HG03565 (cell line): ENCODE measurements at regions not wholly inside any gene's neighbourhood (a gene's known extent, or its start where the extent isn't known, plus 50 kb on each side); places are given as distances from the start of the nearest gene placed in this dataset.

Experiments used
- ATAC-seq: cut with Tn5 transposase; IDR thresholded peaks from one replicate; pipeline ENCODE4 v1.9.1; 2021; ENCODE audit warnings: mild to moderate bottlenecking, moderate library complexity; ENCODE audit not compliant: unreplicated experiment

DNA sequence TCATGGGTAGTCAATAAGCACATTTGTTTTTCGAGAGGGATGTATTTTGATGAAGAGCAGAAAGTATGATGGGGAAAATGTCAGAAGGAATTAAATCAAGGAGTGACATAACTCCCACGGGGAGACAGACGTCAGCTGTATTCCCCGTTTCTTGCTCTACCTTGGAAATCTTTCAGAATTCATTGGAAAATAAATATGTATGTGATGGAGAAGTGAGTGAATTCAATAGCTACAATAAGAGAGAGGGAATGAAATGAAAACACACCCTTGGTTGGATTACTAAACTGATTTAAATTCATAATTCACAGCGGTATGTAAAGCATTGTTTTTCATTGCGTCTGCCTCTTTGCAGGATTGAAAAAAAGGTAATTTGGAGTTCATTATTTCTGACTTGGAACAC lies 209.7 kb upstream of the KLF4 start:
- no peak for ATAC-seq

DNA sequence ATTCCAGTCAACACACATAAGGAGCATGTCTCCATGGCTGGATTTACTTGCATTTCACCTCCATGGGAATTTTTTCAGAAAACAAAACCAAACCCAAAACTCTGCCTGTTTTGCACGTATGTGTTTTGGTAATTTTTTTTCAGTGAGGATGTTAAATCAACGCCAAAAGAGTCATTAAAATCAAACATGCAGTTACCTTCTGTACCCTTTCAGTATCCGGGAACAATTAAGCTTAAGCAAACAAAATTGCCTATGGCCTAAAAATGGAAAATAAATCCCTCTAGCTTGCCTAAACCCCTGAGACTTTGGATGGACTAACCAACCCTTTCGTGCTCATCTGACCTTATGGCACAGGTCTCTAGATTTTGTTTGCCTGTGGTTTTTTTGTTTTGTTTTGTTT lies 209.2 kb upstream of the KLF4 start:
- ATAC-seq, result no peak

DNA sequence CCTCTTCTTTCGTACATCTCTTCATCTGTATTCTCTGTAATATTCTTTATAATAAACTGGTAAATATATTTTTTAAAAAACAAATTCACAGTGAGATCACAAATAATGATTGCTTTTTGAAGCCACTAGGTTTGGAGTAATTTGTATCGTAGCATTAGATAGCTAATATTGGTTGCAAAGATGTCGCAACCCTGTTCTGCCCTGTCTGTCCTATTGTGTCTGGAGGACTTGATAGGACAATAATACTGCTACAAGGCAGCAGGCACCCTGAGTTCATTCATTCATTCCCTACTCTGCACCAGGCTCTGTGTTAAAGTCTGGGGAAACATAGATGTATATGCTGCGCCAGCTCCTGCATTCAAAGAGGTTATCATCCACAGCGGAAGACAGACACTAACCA lies 206.7 kb upstream of the KLF4 start:
- no peak for ATAC-seq

DNA sequence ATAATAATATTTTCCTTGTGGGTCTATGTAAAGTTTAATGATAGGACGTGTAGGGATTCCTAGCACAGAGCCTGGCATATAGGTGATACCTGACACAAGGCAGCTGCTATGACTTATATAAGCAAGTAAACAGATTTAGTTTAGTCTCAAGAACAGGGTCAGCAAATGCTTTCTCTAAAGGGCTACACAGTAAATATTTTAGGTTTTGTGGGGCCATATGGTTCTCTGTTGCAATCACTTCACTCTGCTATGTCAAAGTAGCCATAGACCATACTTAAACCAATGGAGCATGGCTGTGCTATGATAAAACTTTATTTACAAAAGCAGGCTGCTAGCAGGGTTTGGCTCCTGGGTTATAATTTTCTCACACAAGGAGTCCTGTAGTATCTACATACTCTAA lies 204.8 kb upstream of the KLF4 start:
- ATAC-seq, result no peak

DNA sequence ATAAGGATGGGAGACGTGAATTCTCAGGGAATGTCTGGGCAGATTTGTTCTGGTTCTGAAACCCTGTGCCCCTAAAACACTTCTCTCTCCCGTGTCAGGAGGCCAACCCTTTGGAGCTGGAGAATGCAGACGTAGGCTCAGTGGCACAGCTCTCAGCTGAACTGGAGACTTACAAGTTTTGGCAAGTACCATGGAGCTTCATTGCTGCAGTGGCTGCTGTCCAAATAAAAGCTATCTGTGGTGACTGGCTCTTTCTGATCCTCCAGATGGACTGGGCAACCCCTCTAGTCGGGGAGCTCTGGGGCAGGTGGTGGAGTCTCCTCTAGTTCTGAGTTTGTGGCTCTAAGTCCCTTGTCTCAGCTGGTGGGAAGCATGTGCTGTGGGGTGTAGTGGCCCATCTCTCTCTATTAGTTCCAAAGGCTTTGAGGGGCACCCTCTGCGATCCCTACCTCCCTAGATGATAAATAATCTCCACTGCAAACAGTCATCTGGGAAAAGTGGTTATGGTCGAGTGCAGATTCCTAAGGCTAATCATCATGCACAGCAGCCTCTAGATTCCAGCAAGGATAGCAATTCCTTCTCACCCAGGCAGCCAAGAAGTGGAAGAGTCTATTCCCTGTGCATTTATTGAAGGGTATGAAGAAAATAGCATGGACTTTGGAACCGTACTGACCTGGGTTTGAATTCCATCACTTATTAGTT lies 204.2 kb upstream of the KLF4 start:
- ATAC-seq, result no peak

DNA sequence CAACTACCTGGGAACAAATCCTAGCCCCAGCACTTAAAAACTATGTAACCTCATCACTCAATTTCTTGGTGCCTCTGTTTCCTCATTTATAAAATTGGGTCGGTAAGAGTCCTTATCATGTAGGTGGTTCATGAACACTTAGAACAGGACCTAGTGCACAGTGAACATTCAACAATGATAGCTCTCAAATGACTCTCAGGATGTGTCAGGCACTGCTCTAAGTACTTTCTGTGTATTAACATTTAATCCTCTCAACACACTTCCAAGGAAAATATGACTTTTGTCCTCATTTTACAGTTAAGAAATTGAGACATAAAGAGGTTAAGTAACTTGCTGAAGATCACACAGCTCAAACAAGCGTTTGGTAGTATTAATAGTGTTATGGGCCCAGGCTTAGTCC lies 202.1 kb upstream of the KLF4 start:
- no peak for ATAC-seq

DNA sequence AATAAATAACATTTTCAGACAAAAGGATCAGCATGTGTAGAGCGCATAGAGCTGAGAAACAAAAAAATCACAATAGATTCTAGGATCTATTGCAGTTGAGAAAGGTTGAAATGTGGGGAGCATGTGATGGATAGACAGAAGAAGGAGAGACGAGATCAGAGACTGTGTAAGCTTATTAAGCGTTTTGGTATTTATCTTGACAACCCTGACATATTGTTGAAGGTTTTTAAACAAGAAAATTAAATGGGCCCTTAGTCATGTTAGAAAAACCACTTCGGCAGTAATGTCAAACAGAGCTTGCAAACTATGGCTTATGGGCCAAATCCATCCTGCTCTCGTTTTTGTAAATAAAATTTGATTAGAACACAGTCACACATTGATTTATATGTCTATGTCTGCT lies 200.5 kb upstream of the KLF4 start:
- ATAC-seq, result no peak

DNA sequence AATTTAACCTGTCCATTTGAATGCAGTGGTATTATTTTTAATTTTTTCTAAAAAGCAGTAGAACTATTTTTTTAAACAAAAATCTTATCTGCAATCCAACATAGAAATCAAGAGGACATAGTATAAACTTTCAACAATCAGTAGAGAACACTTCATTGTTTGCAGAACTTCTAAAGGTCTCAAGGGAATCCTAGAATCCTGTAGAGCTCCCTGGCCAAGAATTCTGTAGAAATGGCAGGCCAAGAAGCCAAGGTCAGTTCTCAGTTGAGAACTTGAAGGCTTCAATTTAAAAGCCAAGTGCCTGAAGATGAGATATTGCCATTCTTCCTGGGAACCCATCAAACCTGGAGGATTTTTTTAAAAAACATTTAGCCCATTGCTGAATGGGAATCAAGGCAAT lies 199.2 kb upstream of the KLF4 start:
- ATAC-seq, result no peak

DNA sequence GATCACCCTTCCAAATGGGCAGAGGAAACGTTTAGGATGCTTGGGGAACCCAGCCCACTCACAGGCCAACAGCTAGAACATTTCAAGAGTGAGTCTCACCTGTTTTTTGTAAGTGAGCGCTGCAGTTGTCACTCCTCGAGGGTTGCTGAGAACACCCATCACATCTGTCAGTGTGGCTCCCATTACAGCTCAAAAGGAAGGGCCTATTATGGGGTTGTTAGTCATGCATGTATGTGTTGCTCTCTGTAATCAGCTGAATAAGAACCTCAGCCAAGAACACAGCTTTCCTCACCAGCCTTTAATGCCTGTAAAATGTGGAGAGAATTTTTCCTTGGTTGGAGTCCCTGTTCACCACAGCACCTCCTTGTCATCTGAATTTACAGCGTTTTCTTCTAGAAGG lies 196.3 kb upstream of the KLF4 start:
- no peak for ATAC-seq

DNA sequence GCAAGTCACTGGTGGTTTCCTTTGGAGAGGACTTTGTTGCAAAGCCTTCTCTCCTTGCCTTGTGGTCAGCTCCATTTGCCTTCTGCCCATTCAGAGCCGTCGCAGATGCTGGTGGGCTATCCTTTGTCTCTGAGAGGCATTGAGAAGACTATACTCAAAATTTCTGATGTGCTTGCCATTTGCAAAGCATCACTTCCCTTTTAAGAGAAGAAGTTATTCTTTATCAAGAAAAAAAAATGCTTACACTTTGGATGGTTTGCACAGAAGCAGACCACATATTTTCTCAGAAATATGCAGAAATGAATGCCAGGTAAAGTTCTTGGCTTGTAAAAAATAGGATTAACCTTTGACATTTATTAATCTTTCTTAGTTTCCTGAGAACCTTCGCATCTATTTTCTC lies 195.8 kb upstream of the KLF4 start:
- no peak for ATAC-seq

DNA sequence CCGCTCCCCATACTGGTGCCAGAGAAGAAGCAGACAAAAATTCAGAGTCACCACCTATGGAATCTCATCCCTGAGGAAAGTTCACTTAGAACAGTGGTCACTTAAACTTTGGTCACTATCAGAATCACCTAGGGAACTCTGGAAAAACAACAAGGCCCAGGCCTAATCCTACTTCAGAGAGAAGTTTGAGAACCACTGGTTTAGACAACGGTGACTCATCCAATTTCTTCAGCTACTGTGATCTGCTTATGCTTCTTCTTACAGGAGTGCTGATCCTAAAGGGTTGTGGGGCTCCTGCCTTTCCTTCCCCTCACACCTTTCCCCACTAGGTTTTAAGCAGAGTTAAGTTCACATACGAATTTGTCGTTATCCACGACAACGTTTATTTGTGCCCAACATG lies 194.7 kb upstream of the KLF4 start:
- ATAC-seq, result no peak

DNA sequence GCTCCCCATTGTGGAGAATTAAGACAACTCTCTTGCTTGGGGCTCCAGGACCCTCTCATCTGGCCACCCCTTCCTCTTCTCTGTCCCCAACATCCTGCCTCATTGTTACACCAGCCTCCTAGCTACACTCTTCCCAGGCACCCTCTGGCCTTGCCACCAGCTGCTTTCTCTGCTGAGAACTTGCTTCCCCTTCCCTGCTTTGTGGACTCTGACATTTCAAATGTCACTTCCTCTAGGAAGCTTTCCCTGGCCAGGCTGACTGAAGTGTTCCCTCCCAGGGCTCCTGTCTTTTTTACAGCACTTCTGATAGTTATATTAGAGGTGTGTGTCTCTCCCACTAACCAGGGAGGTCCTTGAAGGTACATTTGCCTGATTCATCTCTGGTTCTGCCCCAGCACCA lies 194.0 kb upstream of the KLF4 start:
- no peak for ATAC-seq

DNA sequence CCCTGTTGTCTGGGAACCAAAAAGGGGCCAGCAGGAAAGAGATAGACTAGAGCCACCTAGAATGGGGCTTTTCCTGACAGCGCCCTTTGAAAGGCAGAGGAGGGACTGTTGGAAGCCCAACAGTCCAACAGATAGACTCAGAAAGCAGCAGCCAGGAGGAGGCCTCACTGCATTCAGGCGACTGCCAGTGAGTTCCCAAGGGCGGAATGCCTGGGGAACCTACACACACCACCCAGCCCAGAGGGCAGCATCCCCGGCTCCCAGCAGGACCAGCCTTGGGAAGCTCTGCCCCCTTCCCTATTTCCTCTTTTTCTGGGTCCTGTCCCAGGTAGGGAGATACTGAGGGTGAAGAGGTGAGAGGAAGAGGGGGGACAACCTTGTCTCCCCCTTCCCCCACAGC lies 192.4 kb upstream of the KLF4 start:
- ATAC-seq, result no peak

DNA sequence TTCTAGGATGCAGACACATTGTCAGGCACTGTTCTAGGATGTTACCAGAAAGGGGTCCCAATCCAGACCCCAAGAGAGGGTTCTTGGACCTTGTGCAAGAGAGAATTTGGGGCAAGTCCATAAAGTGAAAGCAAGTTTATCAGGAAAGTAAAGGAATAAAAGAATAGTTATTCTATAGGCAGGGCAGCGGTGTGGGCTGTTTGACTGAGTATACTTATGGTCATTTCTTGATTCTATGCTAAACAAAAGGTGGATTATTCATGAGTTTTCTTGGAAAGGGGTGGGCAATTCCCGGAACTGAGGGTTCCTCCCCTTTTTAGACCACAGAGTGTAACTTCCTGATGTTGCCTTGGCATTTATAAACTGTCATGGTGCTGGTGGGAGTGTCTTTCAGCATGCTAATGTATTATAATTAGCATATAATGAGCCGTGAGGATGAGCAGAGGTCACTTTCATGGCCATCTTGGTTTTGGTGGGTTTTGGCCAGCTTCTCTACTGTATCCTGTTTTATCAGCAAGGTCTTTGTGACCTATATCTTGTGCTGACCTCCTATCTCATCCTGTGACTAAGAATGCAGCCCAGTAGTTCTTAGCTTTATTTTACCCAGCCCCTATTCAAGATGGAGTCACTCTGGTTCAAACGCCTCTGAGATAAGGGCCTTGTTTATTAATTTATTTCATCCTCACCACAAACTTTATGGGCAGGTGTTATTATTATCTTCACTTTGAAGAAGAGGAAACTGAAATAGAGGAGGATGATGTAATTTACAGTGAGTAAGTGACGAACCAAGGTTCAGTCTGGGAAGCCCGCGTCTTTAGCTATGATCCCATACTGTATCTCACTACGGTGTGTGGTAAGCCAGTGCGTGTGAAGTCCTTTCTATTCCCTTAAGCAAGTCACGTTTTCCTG lies 186.0 kb upstream of the KLF4 start:
- ATAC-seq, result no peak

DNA sequence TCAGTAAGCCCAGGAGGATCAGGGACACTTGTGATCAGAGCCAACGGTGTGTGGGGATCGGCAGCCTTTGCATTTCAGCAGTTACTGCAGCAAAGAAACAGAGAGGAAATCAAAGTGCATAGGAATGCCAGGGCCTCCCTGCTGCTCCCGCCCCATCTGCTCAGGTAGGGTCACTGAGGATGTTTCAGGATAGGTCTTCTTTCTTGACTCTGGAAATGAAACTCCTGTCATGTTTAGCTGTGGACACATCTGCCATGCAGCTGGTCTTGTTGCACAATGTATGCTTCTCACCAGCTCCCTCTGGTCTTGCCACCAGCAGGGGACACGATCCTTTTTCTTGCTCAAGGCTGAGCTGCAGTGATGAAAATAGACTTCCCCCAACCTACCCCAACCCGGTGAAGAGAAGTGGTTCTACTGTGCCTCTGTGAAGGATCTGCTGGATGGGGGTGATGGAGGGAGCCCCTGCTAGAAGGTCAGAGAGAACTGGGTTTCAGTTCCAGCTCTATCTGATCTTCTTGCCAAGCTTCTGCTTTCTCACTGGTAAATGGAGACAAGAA lies 185.2 kb upstream of the KLF4 start:
- ATAC-seq, result no peak

DNA sequence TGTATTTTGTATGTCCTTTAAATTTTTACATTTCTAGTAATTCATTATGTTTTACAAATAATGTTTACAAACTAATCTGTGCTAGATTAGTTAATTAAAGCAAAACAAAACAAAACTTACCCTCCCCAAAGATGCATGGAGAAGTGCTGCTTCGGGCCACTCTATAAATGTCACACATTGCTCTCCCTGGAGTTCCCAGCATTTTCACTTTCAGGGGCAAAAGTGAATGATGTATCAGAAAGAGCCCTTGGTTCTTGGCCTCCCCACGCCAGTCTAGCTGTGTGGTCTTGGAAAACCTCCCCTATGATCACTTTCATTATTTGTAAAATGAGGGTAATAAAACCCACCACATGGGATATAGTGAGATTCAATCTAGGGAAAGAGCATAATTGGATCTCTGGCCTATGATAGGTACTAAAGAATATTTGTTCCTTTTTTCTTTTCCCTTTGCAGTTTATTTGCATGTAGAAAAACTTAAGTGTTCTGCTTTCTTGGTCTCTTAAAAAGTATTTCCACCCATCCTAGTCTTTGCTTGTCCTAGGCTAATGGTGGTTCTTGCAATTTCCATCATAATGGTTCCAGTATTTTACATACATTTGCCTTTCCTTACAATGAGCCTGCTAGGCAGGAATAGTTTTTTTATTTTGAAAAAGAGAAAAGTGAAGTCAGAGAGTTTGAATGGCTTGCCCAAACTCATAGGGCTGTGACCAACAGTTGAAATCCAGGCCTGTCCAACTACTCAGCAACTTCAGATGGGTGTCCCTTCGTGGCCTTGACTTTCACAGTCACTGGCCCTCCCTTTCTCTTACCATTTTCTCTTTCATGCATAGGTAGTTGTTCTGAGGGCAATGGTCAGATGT lies 184.5 kb upstream of the KLF4 start:
- no peak for ATAC-seq

DNA sequence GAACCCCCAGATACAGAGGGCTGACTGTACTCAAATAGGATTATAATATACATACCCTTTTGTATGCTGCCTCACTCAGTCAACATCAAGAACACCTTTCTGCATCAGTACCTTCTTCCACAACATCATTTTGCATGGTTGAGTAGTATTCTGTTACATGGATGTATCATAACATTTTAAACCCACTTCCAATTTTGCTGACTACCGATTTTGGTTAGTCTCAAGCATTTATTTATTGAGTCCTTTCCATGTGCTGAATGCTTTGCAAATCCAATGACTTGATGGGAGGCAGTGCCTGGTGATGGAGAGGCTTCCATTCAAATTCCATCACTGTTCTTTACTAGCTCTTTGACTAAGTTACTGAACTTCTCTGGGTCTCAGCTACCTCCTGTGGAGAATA lies 182.0 kb upstream of the KLF4 start:
- no peak for ATAC-seq

DNA sequence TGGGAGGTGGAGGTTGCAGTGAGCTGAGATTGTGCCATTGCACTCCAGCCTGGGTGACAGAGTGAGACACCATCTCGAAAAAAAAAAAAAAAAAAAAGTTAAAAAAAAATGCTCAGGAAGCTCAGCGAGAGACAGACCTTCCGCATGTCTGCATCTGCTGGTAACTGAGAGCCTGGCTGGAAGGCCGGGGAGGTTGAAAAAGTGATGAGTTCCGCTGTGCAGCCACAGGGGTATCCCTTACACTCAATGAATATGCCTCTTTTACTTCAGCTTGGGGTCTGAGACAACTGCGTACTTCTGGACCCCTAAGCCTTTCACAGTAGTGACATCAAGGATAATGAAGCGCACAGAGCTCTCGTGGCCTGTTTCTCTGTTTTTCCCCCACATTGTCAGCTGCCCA lies 179.9 kb upstream of the KLF4 start:
- ATAC-seq, result no peak

DNA sequence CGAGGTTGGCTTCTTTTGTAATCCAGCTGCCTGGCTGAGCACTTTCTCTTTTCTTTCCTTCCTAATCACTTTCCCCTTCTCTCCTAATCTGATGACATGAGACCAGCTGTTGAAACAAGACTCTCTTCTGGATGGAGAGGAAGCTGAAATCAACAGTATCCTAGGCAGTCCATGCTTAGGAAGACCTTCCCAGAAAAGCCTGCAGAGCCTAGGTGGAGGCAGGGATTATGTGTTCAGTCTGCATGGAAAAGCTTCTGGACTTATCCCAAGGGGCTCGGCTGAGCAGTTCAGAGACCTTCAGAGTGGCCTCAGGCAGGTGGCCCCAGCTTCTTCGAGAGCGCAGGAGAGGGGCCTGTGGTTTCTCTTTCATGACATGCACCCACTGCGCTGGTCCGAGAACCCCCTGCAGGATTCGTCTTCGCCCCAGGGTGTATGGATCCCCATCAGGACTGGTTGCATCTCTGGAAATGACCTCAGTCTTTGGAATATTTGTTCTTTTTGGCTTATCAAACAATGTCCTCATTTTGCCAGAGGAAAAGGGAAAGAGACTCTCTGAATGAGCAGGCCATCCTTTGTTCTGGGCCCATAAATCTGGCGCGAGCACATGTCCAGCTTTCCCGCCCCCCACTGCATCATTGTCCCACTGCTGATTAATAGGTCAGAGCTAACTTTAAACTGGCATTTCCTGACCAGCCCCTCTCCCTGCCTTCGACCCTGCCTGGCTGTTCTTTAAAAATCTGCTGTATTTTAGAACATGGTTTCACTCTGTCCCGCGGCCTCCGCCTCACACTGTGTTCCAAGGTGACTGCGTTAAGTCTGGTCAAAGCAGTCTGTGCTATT lies 177.9 kb upstream of the KLF4 start:
- no peak for ATAC-seq

DNA sequence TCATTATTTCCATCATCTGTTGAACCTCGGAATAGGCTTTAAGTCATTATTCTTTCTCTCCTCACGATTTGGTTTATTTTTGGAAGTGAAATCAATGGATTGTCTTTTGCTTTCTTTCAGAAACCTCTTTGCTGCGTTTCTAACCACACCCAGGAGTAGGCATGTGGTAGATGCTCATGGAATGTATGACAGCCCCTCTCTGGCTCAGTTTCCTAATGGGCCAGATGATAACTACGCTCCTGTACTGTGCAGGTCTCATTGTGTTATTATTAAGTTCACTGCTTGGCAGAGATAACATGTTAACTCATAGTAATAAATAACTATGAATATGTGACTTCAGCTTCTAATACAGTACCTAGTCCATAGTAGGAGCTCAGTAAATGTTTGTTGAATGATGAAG lies 175.5 kb upstream of the KLF4 start:
- ATAC-seq, result no peak
